GM19397 (cell line): ENCODE measurements at regions not wholly inside any gene's neighbourhood (a gene's known extent, or its start where the extent isn't known, plus 50 kb on each side); places are given as distances from the start of the nearest gene placed in this dataset.
"Not testable (repeated sequence)": the region's sequence is repeated elsewhere in the genome, so short reads cannot be mapped to it uniquely, and the experiment has no call there.

Source experiments
- ATAC-seq: cut with Tn5 transposase; IDR thresholded peaks from one replicate; pipeline ENCODE4 v1.9.1; 2021; ENCODE audit warnings: mild to moderate bottlenecking, moderate library complexity; ENCODE audit not compliant: unreplicated experiment

DNA sequence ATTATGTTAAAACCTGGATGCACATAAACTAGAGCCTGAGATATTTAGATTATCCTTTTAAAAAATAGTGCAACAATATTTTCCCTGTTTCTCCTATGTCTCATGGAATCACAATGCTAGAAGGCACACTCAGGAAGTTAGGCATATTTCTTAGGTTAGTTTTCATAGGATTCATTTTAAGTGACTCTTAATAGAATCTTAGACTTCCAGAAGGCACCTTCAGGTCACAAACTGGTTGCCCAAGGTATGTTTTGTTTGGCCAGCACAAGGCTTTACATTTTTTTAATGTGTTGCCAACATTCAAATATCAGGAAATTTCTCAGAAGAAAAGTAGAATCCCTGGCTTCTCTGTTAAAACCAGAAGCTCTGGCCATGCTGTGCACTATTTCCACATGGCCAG, 129.3 kb downstream of the LNPK start:
- ATAC-seq, result no peak

- no peak for ATAC-seq
Measured at GRCh38 chr2:175872005-175872348, 130.1 kb downstream of the LNPK start.

- no peak for ATAC-seq
Measured at GRCh38 chr2:175871331-175872004, 130.6 kb downstream of the LNPK start.

- no peak for ATAC-seq
Measured at GRCh38 chr2:175865716-175866115, 136.4 kb downstream of the LNPK start.

- no peak for ATAC-seq
Measured at GRCh38 chr2:175864137-175864850, 137.8 kb downstream of the LNPK start.

- ATAC-seq, result no peak
Measured at GRCh38 chr2:175861958-175862357, 140.1 kb downstream of the LNPK start.

DNA sequence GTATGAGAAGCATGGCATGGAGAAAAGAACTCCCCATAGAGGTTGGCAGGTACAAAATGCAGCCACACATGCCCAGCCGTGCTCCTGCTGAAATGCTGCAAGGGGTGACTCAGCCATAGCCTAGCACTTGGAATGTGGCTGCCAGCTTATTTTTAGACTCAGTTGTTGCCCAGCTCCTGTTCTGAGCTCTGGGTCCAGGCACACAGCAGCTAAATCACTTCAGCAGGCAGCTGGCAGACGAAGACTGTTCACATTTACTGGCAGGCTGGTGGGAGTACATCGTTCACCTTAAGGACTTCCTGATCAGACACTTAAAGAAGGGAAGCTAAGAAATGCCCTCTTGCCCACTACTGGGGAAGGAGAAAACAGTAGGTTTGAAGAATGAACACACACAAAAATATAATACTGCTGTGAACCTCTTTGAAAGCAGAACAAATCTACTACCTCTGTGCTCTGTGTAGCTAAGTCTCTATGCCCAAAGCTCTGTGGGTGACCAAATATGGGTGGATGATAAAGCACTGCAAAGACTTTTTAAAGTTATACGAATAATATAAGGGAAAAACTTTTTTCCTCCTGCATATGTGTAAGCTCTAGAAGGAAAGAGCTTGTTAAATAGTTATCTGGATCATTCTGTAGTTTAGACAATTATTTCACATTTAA, 146.1 kb downstream of the LNPK start:
- no peak for ATAC-seq

DNA sequence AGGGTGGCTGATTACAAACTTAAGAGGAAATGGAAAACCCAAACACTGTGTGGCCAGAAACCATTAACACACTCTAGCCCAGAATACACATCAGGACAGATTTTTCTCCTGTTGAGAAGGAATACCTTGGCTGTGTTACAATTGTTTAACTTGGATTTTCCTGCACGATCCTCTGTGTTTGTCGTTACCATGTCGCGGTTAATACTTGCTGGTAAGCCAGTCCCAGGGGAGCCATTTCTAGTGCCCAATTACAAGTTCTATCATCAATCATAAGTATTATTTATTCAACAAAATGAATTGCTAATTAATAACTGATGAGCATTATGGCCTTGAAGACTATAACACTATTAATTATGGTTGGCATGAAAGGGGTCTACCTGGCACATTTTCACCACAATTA, 146.8 kb downstream of the LNPK start:
- no peak for ATAC-seq

GRCh38 chr2:175854665-175855064, 147.4 kb downstream of the LNPK start:
- ATAC-seq, result no peak

DNA sequence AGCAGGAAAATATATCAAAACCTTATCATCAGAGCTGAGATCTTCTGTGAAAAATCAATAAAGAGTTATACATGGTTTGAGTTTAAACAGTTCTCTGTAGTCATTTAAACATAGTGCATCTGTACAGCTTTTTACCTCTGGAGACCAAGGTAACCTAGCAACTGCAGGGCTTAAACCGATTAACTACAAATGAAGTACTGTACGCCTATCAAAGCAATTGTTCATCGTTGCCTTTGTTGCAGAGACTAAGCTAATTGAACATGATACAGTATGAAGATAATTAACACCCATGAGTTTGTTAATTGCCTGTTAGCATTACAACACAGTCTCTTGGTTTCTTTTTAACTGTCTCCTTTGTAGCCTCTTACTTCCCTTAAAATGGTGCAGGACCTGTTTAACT, 147.9 kb downstream of the LNPK start:
- no peak for ATAC-seq

DNA sequence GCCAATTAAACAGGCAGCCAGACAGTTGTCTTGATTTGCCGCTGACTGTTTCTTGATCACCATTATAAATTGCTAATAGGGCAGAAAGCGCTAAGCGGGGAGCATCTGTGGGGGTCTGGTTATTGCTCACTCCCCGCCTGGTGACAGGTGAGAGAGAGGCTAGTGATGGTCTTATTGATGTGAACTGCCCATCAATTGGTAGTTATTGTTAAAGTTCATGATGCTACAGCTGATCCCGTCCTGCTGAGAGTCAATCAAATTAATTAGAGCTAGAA, 148.5 kb downstream of the LNPK start:
- no peak for ATAC-seq

- ATAC-seq, result no peak
Measured at GRCh38 chr2:175852879-175853615, 149.0 kb downstream of the LNPK start.

DNA sequence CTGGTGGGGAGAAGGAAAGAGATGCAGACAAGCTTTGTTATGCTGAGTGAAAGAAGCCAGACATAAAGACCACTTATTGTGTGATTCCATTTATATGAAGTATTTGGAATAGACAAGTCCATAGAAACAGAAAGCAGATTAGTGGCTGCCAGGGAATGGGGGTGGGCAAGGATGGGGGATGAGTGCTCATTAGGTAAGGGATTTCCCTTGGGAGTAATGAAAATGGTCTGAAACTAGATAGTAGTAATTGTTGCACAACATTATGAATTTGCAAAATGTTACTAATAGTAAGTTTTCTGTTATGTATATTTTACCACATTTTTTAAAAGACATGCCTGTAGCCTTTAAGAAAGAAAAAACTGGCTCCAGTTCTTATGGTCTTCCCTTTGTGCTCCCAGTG, 154.9 kb downstream of the LNPK start:
- no peak for ATAC-seq

DNA sequence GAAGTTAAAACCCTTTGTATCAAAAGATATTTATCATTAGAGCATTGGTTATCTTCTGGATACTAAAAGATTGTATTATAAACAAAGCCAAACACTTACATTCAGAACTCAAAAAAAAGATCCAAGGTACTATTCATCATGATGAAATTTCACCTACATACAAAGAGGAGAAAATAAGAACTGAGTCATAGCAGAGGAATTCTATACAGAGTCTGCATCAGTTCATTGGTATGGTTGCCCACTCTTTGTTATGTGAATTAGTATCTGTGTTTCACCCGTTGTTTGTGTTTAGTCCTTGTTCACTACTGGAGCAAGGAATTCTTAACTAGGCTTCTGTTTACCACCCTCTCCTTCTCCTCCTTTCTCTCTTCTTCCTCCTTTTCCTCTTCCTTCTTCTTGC, 157.9 kb downstream of the LNPK start:
- no peak for ATAC-seq

GRCh38 chr2:175843625-175844024, 158.4 kb downstream of the LNPK start:
- no peak for ATAC-seq

GRCh38 chr2:175842996-175843395, 159.1 kb downstream of the LNPK start:
- ATAC-seq, result no peak

- ATAC-seq, result not testable (repeated sequence)
Measured at GRCh38 chr2:175840765-175841164, 161.3 kb downstream of the LNPK start.

- ATAC-seq, result no peak
Measured at GRCh38 chr2:175840256-175840655, 161.8 kb downstream of the LNPK start.

GRCh38 chr2:175838979-175839378, 163.1 kb downstream of the LNPK start:
- no peak for ATAC-seq

- no peak for ATAC-seq
Measured at GRCh38 chr2:175837046-175837445, 165.0 kb downstream of the LNPK start.

DNA sequence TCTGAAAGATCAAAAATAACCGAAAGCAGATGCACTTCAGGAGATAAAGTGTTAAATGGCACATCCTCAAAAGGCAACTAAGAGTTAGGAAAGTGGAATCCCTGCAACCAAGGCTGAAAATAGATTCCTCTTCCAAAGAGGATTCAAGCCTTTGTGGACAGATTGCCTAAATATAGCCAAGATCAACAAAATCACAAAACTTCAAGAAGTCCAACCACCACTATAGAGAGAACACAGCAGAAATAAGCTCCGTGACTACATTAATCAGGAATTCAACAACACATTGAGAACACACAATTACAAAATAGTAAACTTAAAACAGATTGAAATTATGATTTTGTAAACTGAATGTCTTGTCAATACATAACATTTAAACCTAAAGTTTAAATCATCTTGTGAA, 165.7 kb downstream of the LNPK start:
- no peak for ATAC-seq

GRCh38 chr2:175834477-175834876, 167.6 kb downstream of the LNPK start:
- ATAC-seq, result no peak
